HEK293T (cell line): ENCODE measurements at regions not wholly inside any gene's neighbourhood (a gene's known extent, or its start where the extent isn't known, plus 50 kb on each side); places are given as distances from the start of the nearest gene placed in this dataset.

Experiments
- BHLHE40 ChIP-seq: fragments of 450-650 bp; IDR thresholded peaks from 2 replicates; pipeline ENCODE4 v1.6.1; 2016; ENCODE audit warnings: mild to moderate bottlenecking, moderate library complexity, borderline replicate concordance
- ELF4 ChIP-seq: fragments of 450-650 bp; IDR thresholded peaks from 2 replicates; pipeline ENCODE4 v1.6.1; 2017; ENCODE audit warnings: antibody characterized with exemption
- HDGF ChIP-seq: fragments of 450-650 bp; IDR thresholded peaks from 2 replicates; pipeline ENCODE4 v1.6.1; 2017; ENCODE audit warnings: antibody characterized with exemption, borderline replicate concordance
- NFRKB ChIP-seq: fragments of 450-650 bp; IDR thresholded peaks from 2 replicates; pipeline ENCODE4 v1.6.1; 2016; ENCODE audit warnings: mild to moderate bottlenecking, moderate library complexity
- SP1 ChIP-seq: fragments of 450-650 bp; IDR thresholded peaks from 2 replicates; pipeline ENCODE4 v1.6.1; 2017
- TARDBP ChIP-seq: fragments of 450-650 bp; IDR thresholded peaks from 2 replicates; pipeline ENCODE4 v1.6.1; 2016

GRCh38 chr12:114241973-114242434 lies 163.9 kb downstream of the TBX5 start:
- no peak for TF ChIP-seq NFRKB
- TF ChIP-seq TARDBP = no peak
- TF ChIP-seq HDGF = no peak
- no peak for TF ChIP-seq SP1
- TF ChIP-seq ELF4 = no peak
- TF ChIP-seq BHLHE40 = no peak
